Fibroblast of lung (primary cell): ENCODE measurements at regions not wholly inside any gene's neighbourhood (a gene's known extent, or its start where the extent isn't known, plus 50 kb on each side); places are given as distances from the start of the nearest gene placed in this dataset.

Experiments
- DNase-seq, 2 donors: peaks; one replicate each; pipeline versions ENCODE4 v3.0.0 to v3.0.0-alpha.2; 2010; ENCODE audit warnings: low read depth in 2 of 2
- H2AFZ ChIP-seq: 2 replicates; pipeline ENCODE4 v1.5.1; 2012; ENCODE audit warnings: low read length, control low read depth, inconsistent platforms
- H3K27ac ChIP-seq: 2 replicates; pipeline ENCODE4 v1.5.1; 2011; ENCODE audit warnings: low read length, control low read depth; ENCODE audit not compliant: insufficient read depth
- H3K27me3 ChIP-seq: 2 replicates; pipeline ENCODE4 v1.5.1; 2011; ENCODE audit warnings: mild to moderate bottlenecking, low read length; ENCODE audit not compliant: control insufficient read depth, insufficient read depth
- H3K36me3 ChIP-seq: 2 replicates; pipeline ENCODE4 v1.5.1; 2011; ENCODE audit warnings: low read length; ENCODE audit not compliant: control insufficient read depth, insufficient read depth
- H3K4me1 ChIP-seq: 2 replicates; pipeline ENCODE4 v1.5.1; 2011; ENCODE audit warnings: low read length; ENCODE audit not compliant: control insufficient read depth, insufficient read depth; ENCODE audit errors: extremely low read depth
- H3K4me2 ChIP-seq: 2 replicates; pipeline ENCODE4 v1.5.1; 2011; ENCODE audit warnings: low read length, control low read depth; ENCODE audit not compliant: insufficient read depth; ENCODE audit errors: extremely low read depth
- H3K4me3 ChIP-seq, 4 experiments: fragments of 200-600 bp in 1 of 4; sonication (generic) in 1 of 4; replicated peaks in 1 of 4; 2 replicates each; pipeline ENCODE4 v1.5.1; 2011 to 2016; ENCODE audit warnings: low read length in 4 of 4, low read depth in 3 of 4, mild to moderate bottlenecking in 3 of 4, control low read depth in 2 of 4, inconsistent platforms in 1 of 4, mixed read lengths in 1 of 4; ENCODE audit not compliant: insufficient read depth in 1 of 4; ENCODE audit errors: control extremely low read depth in 1 of 4
- H3K79me2 ChIP-seq: 2 replicates; pipeline ENCODE4 v1.5.1; 2012; ENCODE audit warnings: mild to moderate bottlenecking, low read length, inconsistent platforms; ENCODE audit not compliant: control insufficient read depth, insufficient read depth
- H3K9ac ChIP-seq: 2 replicates; pipeline ENCODE4 v1.5.1; 2011; ENCODE audit warnings: mild to moderate bottlenecking, low read length, control low read depth; ENCODE audit not compliant: insufficient read depth
- H3K9me3 ChIP-seq: 2 replicates; pipeline ENCODE4 v1.5.1; 2012; ENCODE audit warnings: low read depth, low read length; ENCODE audit not compliant: control insufficient read depth, insufficient read depth
- H4K20me1 ChIP-seq: 2 replicates; pipeline ENCODE4 v1.5.1; 2011; ENCODE audit warnings: low read length; ENCODE audit not compliant: control insufficient read depth, insufficient read depth; ENCODE audit errors: extremely low read depth
- CTCF ChIP-seq, 2 donors: IDR thresholded peaks in 1 of 2; conservative IDR thresholded peaks in 1 of 2; 1 replicate in 1 of 2; 2 replicates in 1 of 2; pipeline ENCODE4 v1.5.1; 2011 to 2012; ENCODE audit warnings: low read length in 2 of 2, control low read depth in 1 of 2, inconsistent platforms in 1 of 2, low read depth in 1 of 2, mild to moderate bottlenecking in 1 of 2
- EZH2 ChIP-seq: IDR thresholded peaks from 2 replicates; pipeline ENCODE4 v1.5.1; 2012; ENCODE audit warnings: low read length, control low read depth, mild to moderate bottlenecking; ENCODE audit errors: missing control alignments

GRCh38 chr6:154605178-154605881 is 94.8 kb upstream of the CNKSR3 start:
- peak in 1 of 2 donors; percentile 82 for DNase-seq
- Histone ChIP-seq H3K79me2 (no peaks in the 10 kb centered on the region), H3K4me3 (no peak overlapping the region), H3K4me2 (no peak overlapping the region), H3K27me3 (no peaks in the 10 kb centered on the region), H3K27ac (no peak overlapping the region), H2AFZ (no peak overlapping the region), H3K4me1 (no peaks in the 10 kb centered on the region), H3K36me3 (no peaks in the 10 kb centered on the region), H3K9me3 (no peaks in the 10 kb centered on the region), H3K9ac (no peak overlapping the region), H4K20me1 (no peaks in the 10 kb centered on the region)
- TF ChIP-seq EZH2 (no peak), CTCF (conservative IDR thresholded peaks at IDR 0.05 in 1 of 2, IDR thresholded peaks at IDR 0.05 in 1 of 2; ENCODE audit: low read depth in 1 of 2, low read length in 2 of 2) (no peak)

DNA sequence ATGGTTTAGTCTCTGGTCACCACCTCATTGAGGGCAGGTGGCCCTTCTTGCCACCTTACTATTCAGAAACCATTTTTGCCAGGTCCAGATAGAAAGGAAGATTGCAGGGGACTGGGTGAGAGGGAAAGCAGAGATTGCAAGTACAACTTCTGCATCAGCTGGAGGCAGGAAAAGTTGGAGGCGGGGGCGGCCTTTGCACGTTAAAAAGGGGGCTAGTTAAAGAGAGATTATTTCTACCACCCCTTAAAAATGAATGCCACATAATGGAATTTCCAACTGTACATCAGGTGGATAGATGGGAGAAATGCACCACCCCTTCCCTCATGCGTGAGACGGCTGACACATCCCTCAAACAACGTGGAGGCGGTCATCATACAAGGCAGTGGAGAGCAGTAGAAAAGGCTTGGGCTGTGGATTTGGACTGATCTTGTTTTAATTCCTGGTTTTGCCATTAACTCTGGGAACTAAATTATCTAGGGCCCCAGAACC is 95.4 kb upstream of the CNKSR3 start:
- TF ChIP-seq EZH2 (no peak), CTCF (conservative IDR thresholded peaks at IDR 0.05 in 1 of 2, IDR thresholded peaks at IDR 0.05 in 1 of 2; ENCODE audit: low read depth in 1 of 2, low read length in 2 of 2) (no peak)
- Histone ChIP-seq H4K20me1 (no peaks in the 10 kb centered on the region), H3K4me2 (no peak overlapping the region), H3K79me2 (no peaks in the 10 kb centered on the region), H3K36me3 (no peaks in the 10 kb centered on the region), H3K27ac (no peak overlapping the region), H3K9ac (no peak overlapping the region), H2AFZ (no peak overlapping the region), H3K27me3 (no peaks in the 10 kb centered on the region), H3K4me1 (no peaks in the 10 kb centered on the region), H3K9me3 (no peaks in the 10 kb centered on the region), H3K4me3 (no peak overlapping the region)
- no peak for DNase-seq

DNA sequence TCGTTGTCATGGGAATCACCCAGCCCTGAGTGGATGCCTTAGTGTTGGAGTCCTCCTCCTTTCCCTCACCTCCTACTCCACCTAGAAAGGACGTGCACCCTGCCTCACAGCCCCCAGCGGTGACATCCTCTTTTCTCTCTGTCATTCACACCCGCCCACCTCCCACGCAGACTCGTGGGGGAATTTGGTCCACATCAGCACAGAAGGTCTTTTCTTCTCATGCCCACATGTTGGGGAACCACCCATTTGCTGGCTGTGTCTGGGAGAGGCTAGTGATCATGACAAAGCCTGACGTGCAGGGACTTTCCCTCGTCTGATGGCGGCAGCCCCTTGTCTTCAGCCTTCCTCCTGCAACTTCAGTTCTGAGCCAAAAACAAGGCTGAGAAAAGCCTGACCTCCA is 96.0 kb upstream of the CNKSR3 start:
- no peaks in the 10 kb centered on the region for H3K36me3 ChIP-seq
- no peak overlapping the region for H3K4me2 ChIP-seq
- no peak overlapping the region for H2AFZ ChIP-seq
- peak in 1 of 2 donors; percentile 2 for DNase-seq
- no peaks in the 10 kb centered on the region for H3K9me3 ChIP-seq
- H3K79me2 ChIP-seq = no peaks in the 10 kb centered on the region
- H3K27me3 ChIP-seq = no peaks in the 10 kb centered on the region
- no peaks in the 10 kb centered on the region for H3K4me1 ChIP-seq
- no peak overlapping the region for H3K4me3 ChIP-seq
- no peaks in the 10 kb centered on the region for H4K20me1 ChIP-seq
- TF ChIP-seq EZH2 (no peak), CTCF (conservative IDR thresholded peaks at IDR 0.05 in 1 of 2, IDR thresholded peaks at IDR 0.05 in 1 of 2; ENCODE audit: low read depth in 1 of 2, low read length in 2 of 2) (no peak)
- H3K9ac ChIP-seq = no peak overlapping the region
- no peak overlapping the region for H3K27ac ChIP-seq
